ENCODE measurements at regions not wholly inside any gene's neighbourhood (a gene's known extent, or its start where the extent isn't known, plus 50 kb on each side); places are given as distances from the start of the nearest gene placed in this dataset.

- no peak for TF ChIP-seq CTCF (IDR thresholded peaks at IDR 0.05; ENCODE audit: control extremely low read depth, extremely low read depth)
- no peak for ATAC-seq (ENCODE audit: insufficient read depth, low FRiP score)
- no peak overlapping the region for H3K4me3 ChIP-seq
- 55 to 62% methylated on average over 3 of the region's 3 CpGs for WGBS, 2 donors
- no peak overlapping the region for H3K27ac ChIP-seq (ENCODE audit: low read depth in 1 of 2, low read length in 1 of 2)
- DNase-seq = no peak
- H3K9me3 ChIP-seq (ENCODE audit: control insufficient read depth in 4 of 4, insufficient read depth in 3 of 4, low read length in 3 of 4) = no peaks in the 10 kb centered on the region
- no peaks in the 10 kb centered on the region for H3K27me3 ChIP-seq (ENCODE audit: control insufficient read depth in 3 of 3, insufficient read depth in 3 of 3, low read length in 2 of 3)
- H3K9ac ChIP-seq (ENCODE audit: insufficient read depth in 1 of 2, low read length in 2 of 2) = no peak overlapping the region
- H3K36me3 ChIP-seq (ENCODE audit: control insufficient read depth in 4 of 4, insufficient read depth in 4 of 4, low read length in 4 of 4) = no peaks in the 10 kb centered on the region
- H3K4me1 ChIP-seq (ENCODE audit: control insufficient read depth in 5 of 5, insufficient read depth in 5 of 5, low read length in 5 of 5) = no peaks in the 10 kb centered on the region
Measured at GRCh38 chr11:82536706-82537105, 197.0 kb downstream of the FAM181B start.

GRCh38 chr11:82533628-82534327 lies 199.9 kb downstream of the FAM181B start:
- no peak overlapping the region for H3K4me3 ChIP-seq
- 67 to 82% methylated on average over 7 of the region's 7 CpGs for WGBS, 2 donors
- H3K9ac ChIP-seq (ENCODE audit: insufficient read depth in 1 of 2, low read length in 2 of 2) = no peak overlapping the region
- no peak overlapping the region for H3K27ac ChIP-seq (ENCODE audit: low read depth in 1 of 2, low read length in 1 of 2)
- H3K9me3 ChIP-seq (ENCODE audit: control insufficient read depth in 4 of 4, insufficient read depth in 3 of 4, low read length in 3 of 4) = no peaks in the 10 kb centered on the region
- DNase-seq = no peak
- no peaks in the 10 kb centered on the region for H3K27me3 ChIP-seq (ENCODE audit: control insufficient read depth in 3 of 3, insufficient read depth in 3 of 3, low read length in 2 of 3)
- peaks cover 0 to 7% (median 0%) of the 10 kb centered on the region in 5 donors for H3K4me1 ChIP-seq (ENCODE audit: control insufficient read depth in 5 of 5, insufficient read depth in 5 of 5, low read length in 5 of 5)
- ATAC-seq (ENCODE audit: insufficient read depth, low FRiP score) = peak; percentile 19
- H3K36me3 ChIP-seq (ENCODE audit: control insufficient read depth in 4 of 4, insufficient read depth in 4 of 4, low read length in 4 of 4) = no peaks in the 10 kb centered on the region
- TF ChIP-seq CTCF (IDR thresholded peaks at IDR 0.05; ENCODE audit: control extremely low read depth, extremely low read depth) = no peak

GRCh38 chr11:82529936-82530335 lies 203.7 kb downstream of the FAM181B start:
- Histone ChIP-seq H3K27me3 (ENCODE audit: control insufficient read depth in 3 of 3, insufficient read depth in 3 of 3, low read length in 2 of 3) (no peaks in the 10 kb centered on the region), H3K4me3 (no peak overlapping the region), H3K9ac (ENCODE audit: insufficient read depth in 1 of 2, low read length in 2 of 2) (no peak overlapping the region), H3K27ac (ENCODE audit: low read depth in 1 of 2, low read length in 1 of 2) (no peak overlapping the region), H3K4me1 (ENCODE audit: control insufficient read depth in 5 of 5, insufficient read depth in 5 of 5, low read length in 5 of 5) (peaks cover 0 to 7% (median 0%) of the 10 kb centered on the region in 5 donors), H3K36me3 (ENCODE audit: control insufficient read depth in 4 of 4, insufficient read depth in 4 of 4, low read length in 4 of 4) (no peaks in the 10 kb centered on the region), H3K9me3 (ENCODE audit: control insufficient read depth in 4 of 4, insufficient read depth in 3 of 4, low read length in 3 of 4) (no peaks in the 10 kb centered on the region)
- TF ChIP-seq CTCF (IDR thresholded peaks at IDR 0.05; ENCODE audit: control extremely low read depth, extremely low read depth) = no peak
- WGBS, 2 donors = 31 to 61% methylated on average over 2 of the region's 2 CpGs
- DNase-seq (peak in 2 of 3 donors; percentile 48 to 68), ATAC-seq (ENCODE audit: insufficient read depth, low FRiP score) (no peak)

All from lung (tissue), 11 donors.